22Rv1 (cell line): ENCODE measurements at regions not wholly inside any gene's neighbourhood (a gene's known extent, or its start where the extent isn't known, plus 50 kb on each side); places are given as distances from the start of the nearest gene placed in this dataset.

Experiments used
- CTCF ChIP-seq: fragments of 450-650 bp; IDR thresholded peaks from 2 replicates; pipeline ENCODE4 v1.5.1; 2017; ENCODE audit warnings: mild to moderate bottlenecking
- ZFX ChIP-seq: fragments of 450-650 bp; IDR thresholded peaks from 2 replicates; pipeline ENCODE4 v1.6.1; 2017; ENCODE audit warnings: antibody characterized with exemption, borderline replicate concordance

GRCh38 chr20:52727740-52728456 is 244.3 kb upstream of the TSHZ2 start:
- no peak for TF ChIP-seq CTCF
- TF ChIP-seq ZFX: no peak
